RWPE2 (cell line): ENCODE measurements at regions not wholly inside any gene's neighbourhood (a gene's known extent, or its start where the extent isn't known, plus 50 kb on each side); places are given as distances from the start of the nearest gene placed in this dataset.

Experiments used
- ATAC-seq: fragments of 200-7000 bp; cut with Tn5 transposase; 3 replicates; pipeline ENCODE4 v1.9.1; 2021; ENCODE audit warnings: low read depth
- DNase-seq: peaks from one replicate; pipeline ENCODE4 v3.0.0-alpha.2; 2020; ENCODE audit warnings: low spot score
- H3K27ac ChIP-seq: fragments of 450-650 bp; 2 replicates; pipeline ENCODE4 v1.5.1; 2017; ENCODE audit warnings: mild to moderate bottlenecking; ENCODE audit not compliant: poor library complexity, severe bottlenecking
- H3K27me3 ChIP-seq: fragments of 250-450 bp; sonication (Bioruptor Pico); 2 replicates; pipeline ENCODE4 v1.5.1; 2021; ENCODE audit warnings: mild to moderate bottlenecking, moderate library complexity; ENCODE audit not compliant: insufficient read depth, poor library complexity, severe bottlenecking
- H3K36me3 ChIP-seq: fragments of 250-450 bp; sonication (Bioruptor Pico); 2 replicates; pipeline ENCODE4 v1.5.1; 2020; ENCODE audit warnings: low read depth, mild to moderate bottlenecking, moderate library complexity
- H3K4me1 ChIP-seq: fragments of 250-450 bp; sonication (Bioruptor Pico); 2 replicates; pipeline ENCODE4 v1.5.1; 2021; ENCODE audit warnings: mild to moderate bottlenecking, moderate library complexity; ENCODE audit not compliant: insufficient read depth, poor library complexity, severe bottlenecking
- H3K4me3 ChIP-seq: fragments of 250-450 bp; sonication (Bioruptor Pico); 2 replicates; pipeline ENCODE4 v1.5.1; 2021; ENCODE audit warnings: mild to moderate bottlenecking, moderate library complexity; ENCODE audit not compliant: severe bottlenecking
- H3K9me3 ChIP-seq: fragments of 250-450 bp; sonication (Bioruptor Pico); 2 replicates; pipeline ENCODE4 v1.5.1; 2021; ENCODE audit warnings: mild to moderate bottlenecking, moderate library complexity; ENCODE audit not compliant: severe bottlenecking
- CTCF ChIP-seq: fragments of 450-650 bp; IDR thresholded peaks from one replicate; pipeline ENCODE4 v1.5.1; 2017; ENCODE audit warnings: mild to moderate bottlenecking, moderate library complexity; ENCODE audit not compliant: poor library complexity, severe bottlenecking

GRCh38 chr2:216578325-216578724 is 54.9 kb upstream of the IGFBP2 start:
- Histone ChIP-seq H3K27ac (no peak overlapping the region), H3K9me3 (no peaks in the 10 kb centered on the region), H3K36me3 (no peaks in the 10 kb centered on the region), H3K27me3 (no peaks in the 10 kb centered on the region), H3K4me1 (no peaks in the 10 kb centered on the region), H3K4me3 (no peak overlapping the region)
- TF ChIP-seq CTCF, result no peak
- DNase-seq (no peak), ATAC-seq (0 out of 3 replicates have a peak, but pooled peaks have one; percentile 14)

GRCh38 chr2:216583147-216583546 is 50.1 kb upstream of the IGFBP2 start:
- no peaks in the 10 kb centered on the region for H3K4me1 ChIP-seq
- no peak for TF ChIP-seq CTCF
- H3K9me3 ChIP-seq, result no peaks in the 10 kb centered on the region
- no peak overlapping the region for H3K27ac ChIP-seq
- no peak overlapping the region for H3K4me3 ChIP-seq
- no peaks in the 10 kb centered on the region for H3K27me3 ChIP-seq
- no peak for DNase-seq
- H3K36me3 ChIP-seq, result no peaks in the 10 kb centered on the region
- ATAC-seq, result peak; percentile 50
